ENCODE measurements at regions not wholly inside any gene's neighbourhood (a gene's known extent, or its start where the extent isn't known, plus 50 kb on each side); places are given as distances from the start of the nearest gene placed in this dataset.
"Not testable (repeated sequence)": the region's sequence is repeated elsewhere in the genome, so short reads cannot be mapped to it uniquely, and the experiment has no call there.

GRCh38 chr12:74660442-74660841 is 122.8 kb downstream of the ATXN7L3B start:
- WGBS, 2 donors = 78 to 84% methylated on average over 5 of the region's 5 CpGs
- intact Hi-C loops (cut with DNase I; ENCODE audit: low total_unique reads) = no loop called here
- DNase-seq (ENCODE audit: low spot score in 2 of 2) = no peak
- TF ChIP-seq POLR2A (IDR thresholded peaks at IDR 0.05) = no peak
- no peak for TF ChIP-seq CTCF (IDR thresholded peaks at IDR 0.05)
- H3K4me3 ChIP-seq (ENCODE audit: low read depth, poor library complexity, severe bottlenecking) = no peak overlapping the region

- TF ChIP-seq CTCF (IDR thresholded peaks at IDR 0.05) = no peak
- H3K4me3 ChIP-seq (ENCODE audit: low read depth, poor library complexity, severe bottlenecking) = no peak overlapping the region
- intact Hi-C loops (cut with DNase I; ENCODE audit: low total_unique reads) = no loop called here
- no peak for DNase-seq (ENCODE audit: low spot score in 2 of 2)
- WGBS, 2 donors = 95 to 97% methylated on average over 20 of the region's 20 CpGs
Measured at GRCh38 chr12:74663958-74664357, 126.3 kb downstream of the ATXN7L3B start.

- intact Hi-C loops (cut with DNase I; ENCODE audit: low total_unique reads) = no loop called here
- no peak overlapping the region for H3K4me3 ChIP-seq (ENCODE audit: low read depth, poor library complexity, severe bottlenecking)
- no peak for TF ChIP-seq CTCF (IDR thresholded peaks at IDR 0.05)
- DNase-seq (ENCODE audit: low spot score in 2 of 2) = no peak
Measured at GRCh38 chr12:74665690-74666089, 128.1 kb downstream of the ATXN7L3B start.

- intact Hi-C loops (cut with DNase I; ENCODE audit: low total_unique reads) = no loop called here
- DNase-seq (ENCODE audit: low spot score in 2 of 2) = no peak
- WGBS, 2 donors = 76% methylated on average over 1 of the region's 1 CpG
- no peak for TF ChIP-seq CTCF (IDR thresholded peaks at IDR 0.05)
- TF ChIP-seq POLR2A (IDR thresholded peaks at IDR 0.05) = no peak
- no peak overlapping the region for H3K4me3 ChIP-seq (ENCODE audit: low read depth, poor library complexity, severe bottlenecking)
Measured at GRCh38 chr12:74671421-74671820, 133.8 kb downstream of the ATXN7L3B start.

GRCh38 chr12:74676955-74677354 is 139.3 kb downstream of the ATXN7L3B start:
- intact Hi-C loops (cut with DNase I; ENCODE audit: low total_unique reads); DNase-seq (ENCODE audit: low spot score in 2 of 2); H3K4me3 ChIP-seq (ENCODE audit: low read depth, poor library complexity, severe bottlenecking): not testable (repeated sequence)
- 90 to 100% methylated on average over 4 of the region's 4 CpGs for WGBS, 2 donors

- TF ChIP-seq CTCF (IDR thresholded peaks at IDR 0.05) (no peak), POLR2A (IDR thresholded peaks at IDR 0.05) (no peak)
- 86 to 88% methylated on average over 5 of the region's 5 CpGs for WGBS, 2 donors
- intact Hi-C loops (cut with DNase I; ENCODE audit: low total_unique reads) = no loop called here
- DNase-seq (ENCODE audit: low spot score in 2 of 2) = no peak
- H3K4me3 ChIP-seq (ENCODE audit: low read depth, poor library complexity, severe bottlenecking) = no peak overlapping the region
Measured at GRCh38 chr12:74685385-74685784, 147.8 kb downstream of the ATXN7L3B start.
